GM12878 (cell line): ENCODE measurements at regions not wholly inside any gene's neighbourhood (a gene's known extent, or its start where the extent isn't known, plus 50 kb on each side); places are given as distances from the start of the nearest gene placed in this dataset.

Experiments
- ATAC-seq: fragments of 200-7000 bp; cut with Tn5 transposase; 3 replicates; pipeline ENCODE4 v1.9.1; 2020; ENCODE audit warnings: mild to moderate bottlenecking, moderate library complexity
- BruUV-seq: library from RNA; stranded (reverse); fragments of 400-500 nt; replicated peaks from 2 replicates; lab custom pipeline; 2021; lab: Mats Ljungman, UMichigan
- CTCF ChIA-PET: fragments of 300-600 bp; sonication (Branson Sonifier 250); formaldehyde crosslinking; extraction: SDS; loops from one replicate; lab custom pipeline; 2021; ENCODE audit warnings: inconsistent platforms; lab: Yijun Ruan, JAX
- POLR2A ChIA-PET: fragments of 350-600 bp; formaldehyde crosslinking; extraction: SDS; loops from one replicate; lab custom pipeline; 2021; ENCODE audit warnings: inconsistent platforms; lab: Charles Lee
- RAD21 ChIA-PET: fragments of 300-600 bp; sonication (Branson Sonifier 250); formaldehyde crosslinking; loops from one replicate; lab custom pipeline; 2023; ENCODE audit warnings: antibody characterized with exemption; ENCODE audit not compliant: unreplicated experiment; lab: Charles Lee
- SMC1A ChIA-PET: fragments of 300-600 bp; sonication (Branson Sonifier 250); formaldehyde crosslinking; loops from one replicate; lab custom pipeline; 2023; ENCODE audit not compliant: unreplicated experiment, uncharacterized antibody; lab: Charles Lee
- DNase-seq: peaks from one replicate; pipeline ENCODE4 v3.0.0-alpha.2; 2011; ENCODE audit warnings: low read depth, low spot score
- FAIRE-seq: peaks from 3 replicates; lab custom pipeline; 2011; peaks lifted over from hg19 to GRCh38; lab: Jason Lieb, UNC
- H2AFZ ChIP-seq: 2 replicates; pipeline ENCODE4 v1.6.0; 2011; ENCODE audit warnings: low read depth, low read length, control low read depth; ENCODE audit not compliant: control insufficient read depth
- H3K27ac ChIP-seq: 2 replicates; pipeline ENCODE4 v1.5.1; 2011; ENCODE audit warnings: control low read depth; ENCODE audit not compliant: control insufficient read depth, insufficient read depth
- H3K27me3 ChIP-seq, 2 experiments: replicated peaks in 1 of 2; 2 replicates each; pipeline versions ENCODE4 v1.6.0 to v1.6.1; 2011; ENCODE audit warnings: low read length in 1 of 2; ENCODE audit not compliant: control insufficient read depth in 2 of 2, insufficient read depth in 2 of 2
- H3K36me3 ChIP-seq, 2 experiments: 2 replicates each; pipeline ENCODE4 v1.5.1; 2011; ENCODE audit warnings: low read length in 1 of 2; ENCODE audit not compliant: control insufficient read depth in 2 of 2, insufficient read depth in 2 of 2
- H3K4me1 ChIP-seq: 2 replicates; pipeline ENCODE4 v1.6.1; 2011; ENCODE audit warnings: mild to moderate bottlenecking, low read length, moderate library complexity, mixed read lengths; ENCODE audit not compliant: control insufficient read depth, insufficient read depth
- H3K4me2 ChIP-seq: 2 replicates; pipeline ENCODE4 v1.6.0; 2011; ENCODE audit warnings: control low read depth; ENCODE audit not compliant: control insufficient read depth, insufficient read depth
- H3K4me3 ChIP-seq: fragments of 200-600 bp; sonication (generic); 2 replicates; pipeline ENCODE4 v1.5.1; 2016
- H3K79me2 ChIP-seq: 2 replicates; pipeline ENCODE4 v1.6.0; 2011; ENCODE audit warnings: low read length; ENCODE audit not compliant: control insufficient read depth, insufficient read depth
- H3K9ac ChIP-seq: 2 replicates; pipeline ENCODE4 v1.8.0; 2011; ENCODE audit warnings: low read length, control low read depth, mixed read lengths; ENCODE audit not compliant: control insufficient read depth, insufficient read depth
- H3K9me3 ChIP-seq: replicated peaks from 3 replicates; pipeline ENCODE4 v1.5.1; 2011; ENCODE audit warnings: mild to moderate bottlenecking, low read length; ENCODE audit not compliant: control insufficient read depth, insufficient read depth
- H4K20me1 ChIP-seq: 2 replicates; pipeline ENCODE4 v1.6.0; 2011; ENCODE audit not compliant: control insufficient read depth, insufficient read depth
- EGR1 ChIP-seq, 2 experiments: IDR thresholded peaks; 1 replicate in 1 of 2; 2 replicates in 1 of 2; pipeline ENCODE4 v1.6.1; 2011 to 2012; ENCODE audit warnings: low read depth in 2 of 2, low read length in 2 of 2, borderline replicate concordance in 1 of 2, mild to moderate bottlenecking in 1 of 2, moderate library complexity in 1 of 2
- GATAD2B ChIP-seq: fragments of 450-650 bp; conservative IDR thresholded peaks from 2 replicates; pipeline ENCODE4 v1.6.1; 2017; ENCODE audit warnings: low read depth, mild to moderate bottlenecking, moderate library complexity
- IRF4 ChIP-seq: IDR thresholded peaks from 2 replicates; pipeline ENCODE4 v1.6.1; 2011; ENCODE audit warnings: low read depth, low read length
- MYC ChIP-seq: IDR thresholded peaks from 2 replicates; pipeline ENCODE4 v1.6.1; 2011; ENCODE audit warnings: mild to moderate bottlenecking, low read length, moderate library complexity, inconsistent platforms; ENCODE audit not compliant: insufficient read depth, insufficient replicate concordance, insufficient read length, severe bottlenecking
- RCOR1 ChIP-seq: conservative IDR thresholded peaks from 2 replicates; pipeline ENCODE4 v1.6.1; 2012; ENCODE audit warnings: low read depth, low read length, improper control_type of control experiment
- SP1 ChIP-seq: IDR thresholded peaks from one replicate; pipeline ENCODE4 v1.6.1; 2011; ENCODE audit warnings: low read depth, low read length
- STAT1 ChIP-seq: fragments of 450-650 bp; conservative IDR thresholded peaks from 2 replicates; pipeline ENCODE4 v1.6.1; 2014; ENCODE audit warnings: antibody characterized with exemption, mild to moderate bottlenecking
- SUPT20H ChIP-seq: IDR thresholded peaks from 2 replicates; pipeline ENCODE4 v1.6.1; 2011; ENCODE audit warnings: low read depth, mild to moderate bottlenecking, low read length, moderate library complexity, borderline replicate concordance; ENCODE audit not compliant: control insufficient read depth
- TCF12 ChIP-seq: IDR thresholded peaks from 2 replicates; pipeline ENCODE4 v1.6.1; 2011; ENCODE audit warnings: low read depth, mild to moderate bottlenecking, low read length
- ZSCAN29 ChIP-seq: fragments of 450-650 bp; IDR thresholded peaks from 2 replicates; pipeline ENCODE4 v1.6.1; 2017; ENCODE audit warnings: mild to moderate bottlenecking, moderate library complexity
- in situ Hi-C: fragments of 300-500 bp; cut with MboI; formaldehyde crosslinking; loops from 9 replicates; pipeline ENCODE4 v1.14.3; 2018; ENCODE audit warnings: mixed read lengths
- intact Hi-C: fragments of 100-400 bp; cut with micrococcal nuclease; formaldehyde crosslinking; loops from one replicate; pipeline ENCODE4 v1.14.2; 2022; ENCODE audit not compliant: unreplicated experiment
- TF ChIP-seq, protein P1 (sequence below): IDR thresholded peaks from 2 replicates; pipeline ENCODE4 v1.6.1; 2011; ENCODE audit warnings: borderline replicate concordance, low read depth, mild to moderate bottlenecking, moderate library complexity, mixed read lengths, low read length; ENCODE audit not compliant: insufficient read depth; ENCODE audit errors: extremely low read length

DNA sequence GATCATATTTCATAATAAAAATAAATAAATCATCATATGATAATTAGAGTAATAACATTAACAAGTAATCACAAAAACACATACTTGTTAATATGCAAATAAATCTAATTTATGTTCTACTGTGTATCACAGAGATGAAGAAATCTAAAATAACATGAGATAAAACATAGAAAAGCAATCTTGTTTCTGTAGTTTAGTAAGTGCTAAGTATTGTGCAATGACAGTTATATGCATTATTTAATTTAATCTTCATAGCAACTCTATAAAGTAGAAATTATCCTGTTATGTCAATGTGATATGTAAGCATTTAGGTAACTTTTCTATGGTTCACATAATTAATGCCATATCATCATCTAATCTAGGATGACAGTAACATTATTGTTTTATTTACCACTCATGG, 108.2 kb upstream of the KCNMB2 start:
- Histone ChIP-seq H3K27me3 (no peaks in the 10 kb centered on the region), H3K9ac (no peak overlapping the region), H3K36me3 (no peaks in the 10 kb centered on the region), H4K20me1 (no peaks in the 10 kb centered on the region), H3K79me2 (no peaks in the 10 kb centered on the region), H3K4me1 (no peaks in the 10 kb centered on the region), H3K9me3 (no peaks in the 10 kb centered on the region; the same call in 2 of the 3 replicates), H2AFZ (no peak overlapping the region), H3K4me3 (no peak overlapping the region), H3K4me2 (no peak overlapping the region), H3K27ac (no peak overlapping the region)
- SMC1A ChIA-PET: no interaction called here
- DNase-seq (no peak), FAIRE-seq (no peak), ATAC-seq (no peak)
- intact Hi-C loops (no loop called here), in situ Hi-C loops (loop anchor here (25.0 kb wide), 1 partner anchor 1134 kb away; the partner anchor contains the start of gene ACTL6A)
- POLR2A ChIA-PET: no interaction called here
- CTCF ChIA-PET: no interaction called here
- RAD21 ChIA-PET: interaction anchor here (0.7 kb wide), 1 partner anchor 8 kb away, joined by 3 read pairs; no protein-coding TSS in a partner anchor
- BruUV-seq: no TSS peak
- no peak for TF ChIP-seq STAT1
- no peak for TF ChIP-seq ZSCAN29
- TF ChIP-seq EGR1 (IDR thresholded peaks at IDR 0.05; ENCODE audit: borderline replicate concordance in 1 of 2, low read depth in 2 of 2, low read length in 2 of 2): no peak
- no peak for TF ChIP-seq TCF12
- TF ChIP-seq MYC: no peak
- no peak for TF ChIP-seq RCOR1
- no peak for TF ChIP-seq GATAD2B
- TF ChIP-seq SUPT20H: no peak
- no peak for TF ChIP-seq IRF4
- no peak for TF ChIP-seq SP1
- TF ChIP-seq, protein P1, sequence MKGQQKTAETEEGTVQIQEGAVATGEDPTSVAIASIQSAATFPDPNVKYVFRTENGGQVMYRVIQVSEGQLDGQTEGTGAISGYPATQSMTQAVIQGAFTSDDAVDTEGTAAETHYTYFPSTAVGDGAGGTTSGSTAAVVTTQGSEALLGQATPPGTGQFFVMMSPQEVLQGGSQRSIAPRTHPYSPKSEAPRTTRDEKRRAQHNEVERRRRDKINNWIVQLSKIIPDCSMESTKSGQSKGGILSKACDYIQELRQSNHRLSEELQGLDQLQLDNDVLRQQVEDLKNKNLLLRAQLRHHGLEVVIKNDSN: no peak
